ENCODE measurements at regions not wholly inside any gene's neighbourhood (a gene's known extent, or its start where the extent isn't known, plus 50 kb on each side); places are given as distances from the start of the nearest gene placed in this dataset.

GRCh38 chr13:62960723-62961122 lies 1545.1 kb upstream of the PCDH20 start:
- DNase-seq (ENCODE audit: low read depth in 1 of 2, low spot score in 1 of 2): no peak

DNA sequence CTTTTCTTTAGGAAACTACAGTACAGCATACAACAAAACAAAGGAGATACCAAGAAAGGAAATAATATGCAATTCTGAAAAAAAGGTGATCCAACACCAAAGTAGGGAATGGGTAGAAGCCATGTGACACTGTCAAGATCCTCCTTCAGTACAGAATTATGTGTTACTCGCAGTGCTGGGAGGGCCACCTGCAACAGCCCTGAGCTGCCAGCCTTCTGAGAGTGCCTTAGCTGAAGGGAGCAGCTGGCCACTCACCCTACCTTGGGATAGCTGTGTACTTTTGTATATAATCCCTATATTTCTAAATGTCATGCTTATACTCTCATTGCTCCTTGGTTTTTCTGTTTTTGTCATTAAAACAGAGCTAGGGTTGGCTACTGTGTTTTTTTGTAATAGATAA lies 1518.2 kb upstream of the PCDH20 start:
- no peak for DNase-seq (ENCODE audit: low read depth in 1 of 2, low spot score in 1 of 2)

GRCh38 chr13:62932256-62932883 lies 1516.7 kb upstream of the PCDH20 start:
- DNase-seq (ENCODE audit: low read depth in 1 of 2, low spot score in 1 of 2): no peak

GRCh38 chr13:62931853-62932252 lies 1516.2 kb upstream of the PCDH20 start:
- no peak for DNase-seq (ENCODE audit: low read depth in 1 of 2, low spot score in 1 of 2)

DNA sequence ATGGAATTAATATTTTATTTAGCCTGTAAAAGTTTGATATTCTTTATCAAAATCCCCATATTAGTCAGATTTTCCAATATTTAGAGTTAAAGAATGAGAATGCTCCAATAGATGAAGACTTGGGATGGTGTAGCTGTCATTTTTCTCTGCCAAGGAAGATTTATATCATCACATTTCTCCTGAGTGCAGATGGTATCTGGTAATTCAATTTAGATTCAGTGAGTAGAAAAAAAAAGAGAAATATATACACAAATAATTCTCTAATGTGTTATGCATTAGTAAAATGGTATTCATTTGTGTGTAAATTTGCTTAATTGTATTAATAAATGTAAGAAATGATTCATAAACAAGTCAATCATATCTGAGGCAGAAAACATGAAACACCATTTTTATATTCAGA lies 1508.7 kb upstream of the PCDH20 start:
- no peak for DNase-seq (ENCODE audit: low read depth in 1 of 2, low spot score in 1 of 2)

DNA sequence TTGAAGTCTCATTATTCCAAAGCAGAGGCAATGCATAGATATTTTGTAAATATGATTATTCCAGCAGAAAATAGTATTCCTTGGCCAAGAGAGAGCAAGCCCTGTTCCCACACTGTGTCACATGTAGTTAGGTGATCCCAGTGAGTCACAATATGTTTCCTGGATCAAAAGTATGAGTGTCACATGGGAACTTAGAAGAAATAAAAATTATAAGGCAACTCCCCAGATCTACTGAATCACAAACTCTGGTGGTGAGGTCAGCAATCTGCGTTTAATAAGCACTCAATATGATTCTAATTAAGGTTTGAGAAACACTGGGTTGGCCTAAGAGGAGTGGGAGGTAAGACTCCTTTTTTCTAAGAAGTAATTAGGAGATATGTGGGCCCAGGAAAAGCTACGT lies 1504.5 kb upstream of the PCDH20 start:
- no peak for DNase-seq (ENCODE audit: low read depth in 1 of 2, low spot score in 1 of 2)

- no peak for DNase-seq (ENCODE audit: low read depth in 1 of 2, low spot score in 1 of 2)
These were observed 1503.8 kb upstream of the PCDH20 start for GRCh38 chr13:62919491-62919890.

GRCh38 chr13:62910541-62911060 lies 1495.0 kb upstream of the PCDH20 start:
- no peak for DNase-seq (ENCODE audit: low read depth in 1 of 2, low spot score in 1 of 2)

GRCh38 chr13:62908321-62908720 lies 1492.7 kb upstream of the PCDH20 start:
- no peak for DNase-seq (ENCODE audit: low read depth in 1 of 2, low spot score in 1 of 2)

DNA sequence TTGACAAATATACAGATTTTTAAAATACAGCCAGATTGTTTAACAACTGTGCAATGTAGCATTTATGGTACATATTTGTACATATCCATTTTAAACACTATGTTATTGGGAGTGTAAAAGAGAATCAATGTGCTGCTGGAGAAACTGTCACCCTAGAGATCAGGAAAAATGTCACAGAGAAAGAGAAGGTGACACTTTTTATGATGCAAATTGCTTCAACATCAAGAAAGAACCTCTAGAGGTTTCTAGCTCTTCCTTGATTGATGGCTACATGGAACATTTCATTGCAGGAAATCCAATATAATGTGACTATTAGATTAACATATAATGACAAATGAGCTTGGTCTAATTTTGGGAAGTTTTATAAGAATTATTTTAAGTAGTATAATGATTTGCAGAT lies 1491.2 kb upstream of the PCDH20 start:
- no peak for DNase-seq (ENCODE audit: low read depth in 1 of 2, low spot score in 1 of 2)

DNA sequence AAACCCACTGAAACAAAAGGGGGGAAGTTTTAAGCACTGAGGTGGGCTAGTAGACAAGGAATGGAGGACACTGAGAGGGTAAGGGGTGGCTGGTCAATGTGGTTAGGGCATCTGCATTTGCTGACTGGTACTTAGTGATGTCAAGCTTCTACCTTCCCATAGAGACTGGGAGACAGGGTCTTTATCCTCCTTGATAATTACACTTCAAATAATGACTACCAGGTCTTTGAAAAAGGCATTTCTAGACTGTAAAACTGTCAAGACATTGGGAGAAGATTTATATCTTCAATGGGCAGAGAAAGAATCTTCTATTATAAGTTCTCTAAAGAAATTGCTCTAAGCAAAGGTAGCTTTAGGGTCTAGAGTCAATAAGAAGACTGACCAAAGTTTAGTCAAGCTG lies 1490.8 kb upstream of the PCDH20 start:
- DNase-seq (ENCODE audit: low read depth in 1 of 2, low spot score in 1 of 2): no peak

DNA sequence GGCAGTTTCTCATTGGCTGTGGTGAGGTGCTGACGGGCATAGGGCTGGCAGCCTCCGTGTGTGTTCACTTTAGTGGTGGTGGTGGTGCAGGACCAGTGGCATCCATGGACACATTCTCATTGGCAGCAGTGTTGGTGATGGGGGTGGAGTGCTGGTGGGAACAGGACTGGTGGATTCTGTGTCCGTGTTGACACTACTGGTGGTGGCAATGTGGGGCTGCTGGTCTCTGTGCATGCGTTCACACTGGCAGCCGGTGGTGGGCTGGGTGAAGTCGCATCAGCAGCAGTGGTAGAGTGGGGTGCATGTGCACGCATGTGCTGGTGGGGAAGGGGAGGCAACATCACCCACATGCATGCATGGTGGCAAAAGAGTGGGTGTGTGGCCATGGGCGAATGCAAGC lies 1471.4 kb upstream of the PCDH20 start:
- DNase-seq (ENCODE audit: low read depth in 1 of 2, low spot score in 1 of 2): no peak

DNA sequence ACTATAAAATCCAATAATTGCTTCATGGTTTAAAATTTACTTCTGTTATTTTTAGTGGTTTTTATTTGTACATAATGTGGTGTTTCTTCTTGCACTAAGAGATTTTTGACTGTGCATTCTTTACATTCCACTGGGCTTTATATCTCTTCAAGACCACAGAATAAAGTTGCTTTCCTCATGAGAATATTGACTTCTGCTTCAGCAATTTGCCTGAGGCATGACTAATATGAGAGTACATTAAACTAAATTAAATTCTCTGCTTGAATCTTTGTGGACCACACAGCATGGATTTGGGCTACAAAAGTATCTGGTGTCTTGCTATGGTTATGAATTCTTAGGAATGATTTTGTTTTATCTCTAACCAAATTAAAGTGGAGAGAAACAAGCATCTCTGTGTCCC lies 1463.4 kb upstream of the PCDH20 start:
- DNase-seq (ENCODE audit: low read depth in 1 of 2, low spot score in 1 of 2): no peak

GRCh38 chr13:62875118-62875640 lies 1459.5 kb upstream of the PCDH20 start:
- DNase-seq (ENCODE audit: low read depth in 1 of 2, low spot score in 1 of 2): no peak

DNA sequence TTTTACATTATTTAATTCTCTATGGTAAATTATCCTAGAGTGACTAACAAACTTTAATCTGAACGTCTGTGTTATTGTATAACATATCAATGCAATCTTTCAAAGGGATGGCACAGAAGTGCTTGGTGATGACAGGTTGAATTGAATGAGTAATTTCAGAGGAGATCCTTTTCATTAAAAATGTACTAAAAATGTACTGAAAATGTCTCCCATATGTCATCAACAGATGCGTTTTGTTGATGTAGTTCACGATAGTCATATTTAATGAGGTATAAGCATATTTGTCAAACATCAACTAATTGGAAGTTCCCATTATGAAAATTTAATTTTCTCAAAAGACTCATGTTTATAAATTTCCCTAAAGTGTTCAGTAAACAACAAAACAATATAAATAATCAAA lies 1434.7 kb upstream of the PCDH20 start:
- DNase-seq (ENCODE audit: low read depth in 1 of 2, low spot score in 1 of 2): no peak

DNA sequence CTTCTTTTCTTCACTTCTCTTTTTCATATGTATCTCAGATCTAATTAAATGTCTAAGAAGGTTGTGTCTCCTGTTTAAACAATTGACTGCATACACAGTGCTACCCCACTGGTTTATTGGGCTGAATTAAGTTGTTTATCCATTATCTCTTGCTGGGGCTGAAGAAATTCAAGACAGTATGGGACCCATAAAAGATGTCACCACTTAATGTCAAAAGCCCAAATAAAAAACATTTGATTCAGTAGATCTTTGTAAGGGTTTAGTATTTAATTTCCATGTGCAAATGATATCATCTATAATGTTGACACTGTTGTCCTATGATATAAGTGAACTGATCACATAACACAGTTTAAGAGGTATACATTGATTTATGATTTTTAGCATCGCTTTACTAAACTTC lies 1431.9 kb upstream of the PCDH20 start:
- DNase-seq (ENCODE audit: low read depth in 1 of 2, low spot score in 1 of 2): no peak

- no peak for DNase-seq (ENCODE audit: low read depth in 1 of 2, low spot score in 1 of 2)
These were observed 1430.7 kb upstream of the PCDH20 start for GRCh38 chr13:62846302-62846701.

GRCh38 chr13:62839338-62839737 lies 1423.7 kb upstream of the PCDH20 start:
- DNase-seq (ENCODE audit: low read depth in 1 of 2, low spot score in 1 of 2): no peak

DNA sequence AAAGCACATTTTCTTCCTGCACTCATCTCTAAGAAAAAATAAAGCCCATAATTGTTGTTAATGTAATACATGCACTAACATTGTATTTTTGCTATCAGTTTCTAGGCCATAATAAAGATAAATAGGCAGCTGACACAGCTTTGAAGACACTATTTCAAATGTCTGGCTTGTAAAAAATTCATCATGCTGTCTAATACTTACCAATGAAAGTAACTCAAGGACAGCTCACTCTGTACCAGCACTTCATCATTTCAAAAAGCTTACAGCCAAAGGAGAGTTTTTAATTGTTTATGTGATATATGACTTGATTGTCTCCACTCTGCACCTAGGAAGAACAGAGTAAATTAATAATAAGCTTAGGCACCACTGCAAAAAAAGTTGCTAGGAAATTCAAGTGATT lies 1423.3 kb upstream of the PCDH20 start:
- no peak for DNase-seq (ENCODE audit: low read depth in 1 of 2, low spot score in 1 of 2)

DNA sequence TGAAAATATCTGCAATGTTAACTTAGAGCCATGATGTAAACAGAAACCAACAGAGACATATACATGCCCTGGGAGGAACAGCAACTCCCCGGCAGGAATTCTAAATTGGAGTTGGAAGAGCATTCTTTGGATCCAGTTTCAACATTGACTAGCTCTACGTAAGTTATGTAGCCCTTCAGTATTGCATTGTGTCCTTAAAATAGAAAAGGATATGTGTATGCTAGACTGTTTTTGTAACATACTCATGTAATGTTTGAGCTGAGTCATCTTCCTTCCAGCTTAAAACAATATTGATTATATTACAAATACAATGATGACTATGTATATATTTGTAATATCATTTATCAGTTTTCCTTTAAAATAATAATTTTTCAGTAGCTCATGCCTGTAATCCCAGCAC lies 1422.2 kb upstream of the PCDH20 start:
- DNase-seq (ENCODE audit: low read depth in 1 of 2, low spot score in 1 of 2): no peak

DNA sequence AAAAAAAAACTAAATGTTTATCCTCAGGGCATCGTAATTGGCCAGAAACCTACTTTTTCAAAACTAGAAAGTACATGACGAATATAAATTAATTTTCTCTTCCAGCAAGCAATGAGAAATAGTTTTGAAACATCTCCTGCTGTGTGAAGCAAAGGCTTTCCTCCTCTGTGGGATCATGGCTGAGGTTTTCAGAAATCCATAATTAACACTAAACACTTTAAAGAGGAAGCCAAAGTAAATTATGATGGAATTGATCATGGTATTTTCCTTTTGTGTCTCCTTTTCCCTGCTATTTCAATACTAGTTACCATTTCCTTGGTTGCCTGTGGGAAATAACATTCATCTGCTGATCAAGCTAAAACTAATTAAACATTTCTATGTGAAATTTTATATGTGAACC lies 1413.8 kb upstream of the PCDH20 start:
- no peak for DNase-seq (ENCODE audit: low read depth in 1 of 2, low spot score in 1 of 2)

DNA sequence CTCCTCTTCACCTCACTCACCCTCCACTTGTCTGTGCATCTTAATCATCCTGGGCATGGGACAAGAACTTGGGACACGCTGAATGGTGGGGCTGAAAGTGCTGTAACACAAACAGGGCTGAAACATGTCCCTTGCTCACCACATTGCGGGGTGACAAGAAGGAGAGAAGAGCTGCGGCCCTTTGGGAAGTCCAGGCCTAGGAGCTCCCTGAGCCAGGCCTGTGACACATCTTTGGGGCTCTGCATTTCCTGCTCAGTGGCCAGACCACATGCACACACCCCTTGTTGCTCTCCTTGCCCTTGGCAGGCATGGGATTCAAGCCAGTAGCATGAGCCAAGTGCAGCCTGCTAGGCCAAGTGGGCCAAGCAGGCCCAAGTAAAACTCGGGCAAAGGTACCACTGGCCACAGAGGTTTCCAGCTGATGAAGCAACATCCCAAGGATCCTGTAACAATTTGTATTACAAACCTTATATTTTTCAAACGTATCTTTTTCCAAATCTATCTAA lies 1384.3 kb upstream of the PCDH20 start:
- DNase-seq (ENCODE audit: low read depth in 1 of 2, low spot score in 1 of 2): no peak

GRCh38 chr13:62799038-62799535 lies 1383.4 kb upstream of the PCDH20 start:
- no peak for DNase-seq (ENCODE audit: low read depth in 1 of 2, low spot score in 1 of 2)

All from activated CD4-positive, alpha-beta T cell treated with anti-CD3 and anti-CD28 coated beads, Interleukin-2, amount 50 U/mL, for 24 hours (primary cell).